Endodermal cell (in vitro differentiated cells): ENCODE measurements at regions not wholly inside any gene's neighbourhood (a gene's known extent, or its start where the extent isn't known, plus 50 kb on each side); places are given as distances from the start of the nearest gene placed in this dataset.
A peak's percentile ranks its signal among the peaks of the same experiment; 100 is the strongest.

ENCODE experiments used
- DNase-seq: peaks from one replicate; pipeline ENCODE4 v3.0.0-alpha.2; 2017
- H3K27ac ChIP-seq: 2 replicates; pipeline ENCODE4 v1.5.1; 2013; ENCODE audit warnings: mild to moderate bottlenecking, low read depth, low read length, moderate library complexity
- H3K27me3 ChIP-seq: 2 replicates; pipeline ENCODE4 v1.6.1; 2013; ENCODE audit warnings: mild to moderate bottlenecking, low read length, moderate library complexity; ENCODE audit not compliant: insufficient read depth, control insufficient read depth, poor library complexity, severe bottlenecking
- H3K36me3 ChIP-seq: 2 replicates; pipeline ENCODE4 v1.7.0; 2013; ENCODE audit warnings: mild to moderate bottlenecking, low read length, moderate library complexity; ENCODE audit not compliant: control insufficient read depth, insufficient read depth
- H3K4me1 ChIP-seq: one replicate; pipeline ENCODE4 v1.7.0; 2013; ENCODE audit warnings: low read length; ENCODE audit not compliant: control insufficient read depth, insufficient read depth
- H3K4me3 ChIP-seq: 2 replicates; pipeline ENCODE4 v1.5.1; 2013; ENCODE audit warnings: mild to moderate bottlenecking, low read length, moderate library complexity
- H3K9ac ChIP-seq: 2 replicates; pipeline ENCODE4 v1.6.1; 2013; ENCODE audit warnings: mild to moderate bottlenecking, low read length, moderate library complexity; ENCODE audit not compliant: poor library complexity, severe bottlenecking; ENCODE audit errors: extremely low read depth
- H3K9me3 ChIP-seq: 2 replicates; pipeline ENCODE4 v1.6.1; 2013; ENCODE audit warnings: mild to moderate bottlenecking, low read length, moderate library complexity; ENCODE audit not compliant: control insufficient read depth
- H3K27ac Mint-ChIP-seq: 2 replicates; pipeline ENCODE4 v1.8.0; 2020; ENCODE audit warnings: mixed read lengths
- H3K27me3 Mint-ChIP-seq: 2 replicates; pipeline ENCODE4 v1.8.0; 2021; ENCODE audit warnings: mild to moderate bottlenecking, mixed read lengths; ENCODE audit not compliant: insufficient read depth
- H3K36me3 Mint-ChIP-seq: 2 replicates; pipeline ENCODE4 v1.8.0; 2020; ENCODE audit warnings: low read depth, mixed read lengths
- H3K4me1 Mint-ChIP-seq: 2 replicates; pipeline ENCODE4 v1.8.0; 2020; ENCODE audit warnings: mixed read lengths
- H3K4me3 Mint-ChIP-seq: 2 replicates; pipeline ENCODE4 v1.8.0; 2020; ENCODE audit warnings: mild to moderate bottlenecking, moderate library complexity, mixed read lengths
- H3K9me3 Mint-ChIP-seq: 2 replicates; pipeline ENCODE4 v1.8.0; 2020; ENCODE audit warnings: mild to moderate bottlenecking, mixed read lengths
- CTCF ChIP-seq: fragments of 200-600 bp; sonication (generic); conservative IDR thresholded peaks from 2 replicates; pipeline ENCODE4 v1.5.0; 2021; ENCODE audit warnings: antibody characterized with exemption, mild to moderate bottlenecking
- WGBS, 2 experiments: methylation state at CpG; one replicate each; pipeline versions ENCODE4 v1.1.5 to v1.1.7; 2013; ENCODE audit warnings: missing lambda C conversion rate in 2 of 2, mixed read lengths in 1 of 2; ENCODE audit not compliant: insufficient coverage in 1 of 2, insufficient read length in 1 of 2; 5-methylcytosine and 5-hydroxymethylcytosine counted together

DNA sequence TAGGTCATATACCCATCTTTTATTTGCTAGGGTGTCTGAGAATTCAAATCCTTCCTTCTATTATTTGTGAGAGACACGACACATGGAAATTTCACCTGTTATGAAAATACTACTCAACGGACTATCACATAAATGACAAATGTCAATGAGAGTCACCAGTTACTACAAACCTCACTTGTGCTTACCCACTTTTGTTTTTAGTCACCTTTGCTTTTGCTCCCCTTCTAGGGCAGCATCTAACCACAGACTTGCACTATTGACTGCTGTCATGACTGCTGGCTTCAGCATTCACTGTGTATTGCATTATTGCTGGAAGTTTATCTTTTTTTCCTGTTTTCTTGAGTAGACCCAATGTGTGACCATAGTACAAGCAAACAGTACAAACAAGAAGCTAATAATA is 1048.0 kb downstream of the PLA2G4A start:
- DNase-seq = no peak
- Histone ChIP-seq H3K9me3 (no peaks in the 10 kb centered on the region), H3K27ac (no peak overlapping the region), H3K9ac (no peak overlapping the region), H3K4me1 (peaks cover 4% of the 10 kb centered on the region), H3K27me3 (no peaks in the 10 kb centered on the region), H3K4me3 (peak overlapping the region; percentile 5), H3K36me3 (no peaks in the 10 kb centered on the region)
- WGBS, 2 experiments = 96 to 100% methylated on average over 1 to 2 of the region's 2 CpGs
- Mint-ChIP-seq H3K36me3 (no peaks in the 10 kb centered on the region), H3K4me1 (peaks cover 23% of the 10 kb centered on the region), H3K27ac (no peak overlapping the region), H3K9me3 (peaks cover 9% of the 10 kb centered on the region), H3K27me3 (no peaks in the 10 kb centered on the region), H3K4me3 (no peak overlapping the region)
- TF ChIP-seq CTCF = no peak

DNA sequence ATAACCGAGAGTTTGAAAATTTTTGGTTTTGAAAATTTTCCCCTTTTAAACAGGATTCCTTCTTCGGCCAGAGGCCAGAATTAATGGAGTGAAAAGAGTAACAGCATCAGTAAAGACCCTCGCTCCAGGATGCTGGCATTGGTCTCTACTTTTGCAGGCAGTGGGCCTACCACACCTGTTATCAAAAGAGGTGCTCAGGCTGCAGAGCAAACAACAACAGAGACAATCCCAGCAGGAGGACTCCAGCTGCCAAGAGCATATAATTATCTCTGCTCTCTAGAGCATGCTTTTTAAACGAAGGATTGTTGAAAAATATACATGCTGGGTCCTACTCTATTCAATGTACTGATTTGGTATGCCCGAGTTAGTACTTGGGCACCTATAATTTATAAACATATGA is 1048.5 kb downstream of the PLA2G4A start:
- no peak overlapping the region for H3K27ac ChIP-seq
- Mint-ChIP-seq H3K9me3 (peaks cover 9% of the 10 kb centered on the region), H3K4me3 (no peak overlapping the region), H3K27me3 (no peaks in the 10 kb centered on the region), H3K36me3 (no peaks in the 10 kb centered on the region), H3K27ac (no peak overlapping the region), H3K4me1 (peaks cover 23% of the 10 kb centered on the region)
- no peaks in the 10 kb centered on the region for H3K27me3 ChIP-seq
- no peaks in the 10 kb centered on the region for H3K9me3 ChIP-seq
- TF ChIP-seq CTCF = no peak
- 72% methylated on average over 4 of the region's 5 CpGs; no CpG with 5 or more reads in 1 of the 2 experiments for WGBS, 2 experiments
- peak overlapping the region; percentile 5 for H3K4me3 ChIP-seq
- no peak for DNase-seq
- no peaks in the 10 kb centered on the region for H3K36me3 ChIP-seq
- peaks cover 4% of the 10 kb centered on the region for H3K4me1 ChIP-seq
- no peak overlapping the region for H3K9ac ChIP-seq

DNA sequence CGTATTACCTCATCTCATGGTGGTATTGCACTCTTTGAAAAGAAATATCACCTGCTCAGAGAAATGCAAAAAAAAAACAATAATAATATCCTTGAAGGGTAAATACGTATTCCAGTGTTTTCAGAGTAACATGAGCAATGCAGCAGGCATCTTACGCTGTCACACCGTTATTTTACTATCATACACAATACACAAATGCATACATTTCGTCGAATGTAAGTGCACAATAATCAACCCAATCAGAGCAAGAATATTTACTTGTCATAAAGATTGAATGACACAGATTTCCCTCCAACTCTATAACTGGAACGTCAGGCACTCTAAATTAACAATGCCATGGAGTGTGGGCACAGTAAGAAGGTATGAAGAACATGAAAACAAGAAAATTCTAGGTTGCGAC is 1050.1 kb downstream of the PLA2G4A start:
- H3K27ac Mint-ChIP-seq = no peak overlapping the region
- WGBS, 2 experiments = 87 to 97% methylated on average over 3 to 8 of the region's 8 CpGs
- no peak overlapping the region for H3K9ac ChIP-seq

More for the DNA sequence above, 1050.1 kb downstream of the PLA2G4A start:
- no peaks in the 10 kb centered on the region for H3K36me3 ChIP-seq
- H3K9me3 Mint-ChIP-seq = peaks cover 9% of the 10 kb centered on the region
- no peak for TF ChIP-seq CTCF
- H3K27me3 Mint-ChIP-seq = no peaks in the 10 kb centered on the region
- H3K27me3 ChIP-seq = no peaks in the 10 kb centered on the region
- H3K36me3 Mint-ChIP-seq = no peaks in the 10 kb centered on the region
- H3K4me1 ChIP-seq = peaks cover 4% of the 10 kb centered on the region
- DNase-seq = no peak
- no peak overlapping the region for H3K27ac ChIP-seq
- no peaks in the 10 kb centered on the region for H3K9me3 ChIP-seq
- H3K4me3 Mint-ChIP-seq = no peak overlapping the region
- no peak overlapping the region for H3K4me3 ChIP-seq
- H3K4me1 Mint-ChIP-seq = peaks cover 21% of the 10 kb centered on the region
